Urothelium cell line (cell line): ENCODE measurements at regions not wholly inside any gene's neighbourhood (a gene's known extent, or its start where the extent isn't known, plus 50 kb on each side); places are given as distances from the start of the nearest gene placed in this dataset.
"Not testable (repeated sequence)": the region's sequence is repeated elsewhere in the genome, so short reads cannot be mapped to it uniquely, and the experiment has no call there.

ENCODE experiments used
- DNase-seq: peaks from one replicate; pipeline ENCODE4 v3.0.0; 2011; ENCODE audit warnings: low spot score, mixed read lengths
- FAIRE-seq: peaks from 2 replicates; lab custom pipeline; 2011; peaks lifted over from hg19 to GRCh38; lab: Jason Lieb, UNC

GRCh38 chr13:73544175-73544574, 485.4 kb downstream of the KLF5 start:
- DNase-seq (no peak), FAIRE-seq (no peak)

DNA sequence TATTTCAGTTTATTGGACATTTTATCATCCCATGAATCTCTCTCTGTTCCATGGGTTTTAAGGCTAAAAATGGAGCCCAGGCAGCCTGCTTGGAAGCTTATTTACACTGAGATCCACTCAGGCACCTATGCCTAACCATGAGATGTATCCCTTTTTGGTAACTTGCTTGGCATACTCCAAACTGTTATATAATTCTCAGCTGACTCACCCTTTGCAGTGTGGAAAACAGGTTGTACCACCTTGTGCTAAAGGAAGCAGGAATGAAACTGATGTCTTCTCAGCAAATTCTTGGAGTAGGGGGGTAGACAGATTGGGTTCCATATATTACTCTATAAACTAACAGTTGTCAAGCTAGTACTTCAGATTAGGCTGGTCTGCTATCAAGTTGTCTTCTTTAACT, 483.6 kb downstream of the KLF5 start:
- FAIRE-seq (no peak), DNase-seq (no peak)

- no peak for FAIRE-seq
- DNase-seq, result no peak
Observed at GRCh38 chr13:73536865-73537264, 478.1 kb downstream of the KLF5 start.

GRCh38 chr13:73535341-73535740, 476.5 kb downstream of the KLF5 start:
- no peak for FAIRE-seq
- DNase-seq, result no peak

GRCh38 chr13:73532987-73533510, 474.2 kb downstream of the KLF5 start:
- FAIRE-seq (no peak), DNase-seq (no peak)

- DNase-seq (no peak), FAIRE-seq (no peak)
Observed at GRCh38 chr13:73532582-73532981, 473.8 kb downstream of the KLF5 start.

GRCh38 chr13:73531014-73531413, 472.2 kb downstream of the KLF5 start:
- DNase-seq (no peak), FAIRE-seq (no peak)

GRCh38 chr13:73522937-73523336, 464.1 kb downstream of the KLF5 start:
- no peak for DNase-seq

GRCh38 chr13:73521985-73522524, 463.2 kb downstream of the KLF5 start:
- DNase-seq (no peak), FAIRE-seq (no peak)

More at GRCh38 chr13:73522937-73523336, 464.1 kb downstream of the KLF5 start:
- FAIRE-seq, result no peak

GRCh38 chr13:73521290-73521624, 462.5 kb downstream of the KLF5 start:
- no peak for FAIRE-seq
- no peak for DNase-seq

DNA sequence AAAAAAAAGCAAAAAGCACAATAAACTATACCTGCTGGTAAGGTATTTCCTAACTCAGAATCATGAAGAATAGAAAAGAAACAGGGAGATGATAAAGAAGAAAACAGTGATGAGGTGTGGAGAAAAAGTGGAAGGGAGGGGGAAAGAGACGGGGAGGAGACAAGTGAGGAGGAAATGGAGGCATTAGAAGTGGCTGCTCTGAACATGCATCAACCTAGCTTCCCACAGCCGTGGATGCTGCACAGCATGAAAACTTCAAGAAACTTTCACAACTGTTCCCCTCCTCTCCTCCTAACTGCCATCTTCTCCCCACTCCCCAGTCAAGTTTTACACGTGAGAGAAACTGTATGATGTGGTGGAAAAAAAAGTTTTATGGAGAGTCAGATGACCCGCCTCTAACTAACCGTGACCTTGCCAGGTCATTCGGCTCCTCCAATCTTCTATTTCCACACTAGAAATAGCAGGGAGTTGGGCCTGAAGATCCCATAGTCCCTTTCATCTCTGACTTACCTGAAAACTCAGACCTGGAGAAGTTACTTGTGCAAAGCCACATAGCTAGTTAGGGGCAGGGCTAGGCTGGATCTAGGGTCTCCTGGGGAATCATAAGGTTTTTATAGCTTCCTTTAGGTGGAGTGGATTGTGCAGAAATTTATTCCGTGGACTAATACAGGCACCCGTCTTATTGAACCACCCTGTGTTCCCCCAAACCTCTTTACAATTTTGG, 461.9 kb downstream of the KLF5 start:
- no peak for FAIRE-seq
- DNase-seq, result no peak

GRCh38 chr13:73520135-73520534, 461.3 kb downstream of the KLF5 start:
- not testable (repeated sequence) for DNase-seq, FAIRE-seq

- FAIRE-seq, result no peak
- DNase-seq, result no peak
Observed at GRCh38 chr13:73519396-73520116, 460.8 kb downstream of the KLF5 start.

GRCh38 chr13:73517766-73518165, 459.0 kb downstream of the KLF5 start:
- DNase-seq (no peak), FAIRE-seq (no peak)

DNA sequence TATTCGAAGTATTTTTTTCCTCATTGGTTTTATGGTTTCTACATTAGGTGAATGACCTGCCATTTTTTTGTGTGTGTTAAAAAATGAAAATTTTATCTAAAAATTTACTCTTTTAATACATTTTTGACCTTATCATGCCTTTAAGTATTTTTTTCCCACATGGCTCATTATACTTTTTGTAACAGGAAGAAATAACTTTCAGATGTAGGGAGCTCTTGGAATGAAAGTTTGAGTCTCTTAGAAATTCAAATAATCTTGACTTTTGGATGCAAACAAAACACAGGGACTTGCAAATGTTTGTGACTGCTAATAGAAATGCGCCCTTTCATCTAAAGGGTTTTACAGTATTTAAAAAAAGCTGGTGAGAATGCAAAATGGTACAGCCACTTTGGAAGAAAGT, 457.9 kb downstream of the KLF5 start:
- DNase-seq (no peak), FAIRE-seq (no peak)

DNA sequence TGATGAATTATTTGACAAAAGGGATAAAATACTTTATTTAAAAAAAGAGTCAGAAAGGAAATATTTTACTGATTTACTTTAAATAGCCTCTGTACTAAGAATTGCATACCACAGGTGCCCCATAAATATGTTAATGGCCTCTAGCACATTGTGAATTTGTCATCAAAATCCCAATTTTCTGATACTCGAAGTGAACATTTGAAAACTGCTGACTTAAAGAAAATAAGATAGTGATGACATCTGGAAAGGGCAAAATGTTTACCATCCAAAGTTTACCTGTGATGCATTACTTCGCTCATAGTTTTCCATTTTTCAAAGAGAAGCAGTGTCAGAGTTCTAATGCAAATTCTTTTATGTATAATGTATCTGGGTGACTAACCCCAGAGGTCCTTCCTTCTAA, 455.4 kb downstream of the KLF5 start:
- no peak for FAIRE-seq
- DNase-seq, result no peak

DNA sequence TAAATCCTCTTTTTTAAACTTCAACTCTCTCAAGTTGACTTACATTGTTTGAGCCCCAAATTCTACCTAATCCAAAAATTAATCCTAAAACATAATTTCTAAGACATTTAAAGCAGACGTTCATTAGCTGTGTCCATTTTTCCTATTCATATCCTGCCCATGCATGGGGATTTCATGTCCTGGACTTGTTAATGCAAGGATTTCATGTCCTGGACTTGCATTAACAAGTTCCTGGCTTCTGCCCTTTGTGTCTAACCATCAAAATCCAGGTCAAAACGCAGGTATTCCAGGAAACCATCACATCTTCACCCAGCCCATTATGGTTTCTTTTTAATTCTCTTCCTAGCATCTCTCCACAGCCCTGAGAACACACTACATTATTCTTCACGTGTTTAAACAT, 454.9 kb downstream of the KLF5 start:
- no peak for DNase-seq
- no peak for FAIRE-seq

DNA sequence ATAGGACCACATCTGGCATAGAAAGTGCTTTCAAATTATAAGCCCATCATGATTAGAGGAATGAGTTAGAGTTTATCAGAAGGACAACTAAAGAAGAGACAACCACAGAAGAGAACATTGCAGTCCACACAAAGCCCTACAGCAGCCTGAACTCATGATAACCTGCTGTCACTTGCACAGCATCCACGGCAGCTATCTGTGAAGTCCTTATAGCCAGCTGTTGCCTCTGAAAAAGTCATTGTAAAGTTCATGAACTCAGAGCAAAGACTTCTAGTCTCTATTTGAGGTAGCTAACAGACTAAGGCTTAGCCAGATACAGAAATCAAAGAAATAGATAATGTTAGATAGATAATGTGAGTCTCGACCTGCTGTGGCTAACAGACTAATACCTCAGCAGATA, 450.0 kb downstream of the KLF5 start:
- DNase-seq (no peak), FAIRE-seq (no peak)

DNA sequence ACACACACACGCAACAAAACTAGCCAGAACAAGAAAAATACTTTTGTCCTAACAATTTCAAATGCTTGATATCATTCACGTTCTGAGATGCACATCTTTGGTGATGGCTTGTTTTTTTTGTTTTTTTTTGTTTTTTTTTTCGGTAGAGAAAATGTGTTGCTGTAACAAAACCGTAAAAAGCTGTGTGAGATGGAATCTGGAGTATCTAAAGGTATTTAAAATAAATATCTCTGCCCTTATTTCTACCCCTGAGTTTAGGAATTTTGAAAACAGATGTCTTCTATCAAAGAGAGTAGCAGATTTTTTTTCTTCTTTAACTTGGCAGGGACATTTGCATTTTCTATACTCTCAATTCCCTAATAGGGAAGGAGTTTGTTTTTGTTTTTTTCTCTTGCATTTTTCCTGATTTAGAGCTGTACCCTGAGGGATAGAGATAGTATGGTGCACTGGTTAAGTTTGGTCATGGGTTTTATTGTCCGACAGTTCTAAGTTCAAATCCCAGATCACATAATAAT, 446.6 kb downstream of the KLF5 start:
- DNase-seq, result no peak
- FAIRE-seq, result no peak

DNA sequence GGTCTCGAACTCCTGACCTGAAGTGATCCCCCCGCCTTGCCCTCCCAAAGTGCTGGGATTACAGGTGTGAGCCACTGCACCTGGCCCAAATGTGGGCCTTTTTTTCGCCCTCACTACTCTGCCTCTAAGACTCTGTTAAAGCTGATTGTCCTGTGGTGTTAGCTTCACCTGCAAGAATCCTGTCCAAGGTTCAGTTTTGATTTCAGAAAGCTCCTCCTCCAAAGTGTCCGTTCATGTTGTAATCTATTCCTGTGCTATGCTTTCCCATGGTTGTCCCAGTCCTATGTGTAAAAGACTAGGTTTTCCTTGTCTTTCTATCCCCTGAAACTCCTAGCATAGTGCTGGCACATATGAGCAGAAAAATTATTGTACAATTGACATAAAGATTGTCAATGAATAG, 440.9 kb downstream of the KLF5 start:
- FAIRE-seq (no peak), DNase-seq (no peak)

- FAIRE-seq (no peak), DNase-seq (no peak)
Observed at GRCh38 chr13:73497430-73497829, 438.6 kb downstream of the KLF5 start.

DNA sequence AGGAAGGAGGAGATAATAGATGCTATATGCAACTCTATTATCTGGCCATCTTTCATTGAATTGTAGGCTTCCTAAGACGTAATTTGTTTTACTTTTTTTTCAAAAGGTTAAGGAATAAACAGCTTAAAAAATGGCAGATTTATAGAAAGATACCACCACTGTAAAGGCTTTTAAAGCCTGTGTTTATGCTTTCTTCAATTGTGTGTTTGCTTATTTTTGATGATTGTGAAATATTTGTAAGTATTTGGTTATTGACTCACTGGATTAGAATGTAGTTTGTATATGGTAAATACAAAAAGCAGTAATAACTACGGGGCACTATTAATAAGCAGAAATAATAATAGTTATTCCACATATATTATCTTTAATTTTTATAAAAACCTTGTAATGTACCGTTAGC, 437.9 kb downstream of the KLF5 start:
- no peak for FAIRE-seq
- DNase-seq, result no peak
